Activated CD4-positive, alpha-beta T cell treated with anti-CD3 and anti-CD28 coated beads, Interleukin-2, Interleukin-4, amounts not matched to agents 100 ng/mL and 50 ng/mL, durations not matched to agents 16 hours and 8 hours (primary cell): ENCODE measurements at regions not wholly inside any gene's neighbourhood (a gene's known extent, or its start where the extent isn't known, plus 50 kb on each side); places are given as distances from the start of the nearest gene placed in this dataset.
"Not testable (repeated sequence)": the region's sequence is repeated elsewhere in the genome, so short reads cannot be mapped to it uniquely, and the experiment has no call there.

Source experiments
- DNase-seq: peaks from one replicate; pipeline ENCODE4 v3.0.0-alpha.2; 2020; ENCODE audit warnings: low spot score

DNA sequence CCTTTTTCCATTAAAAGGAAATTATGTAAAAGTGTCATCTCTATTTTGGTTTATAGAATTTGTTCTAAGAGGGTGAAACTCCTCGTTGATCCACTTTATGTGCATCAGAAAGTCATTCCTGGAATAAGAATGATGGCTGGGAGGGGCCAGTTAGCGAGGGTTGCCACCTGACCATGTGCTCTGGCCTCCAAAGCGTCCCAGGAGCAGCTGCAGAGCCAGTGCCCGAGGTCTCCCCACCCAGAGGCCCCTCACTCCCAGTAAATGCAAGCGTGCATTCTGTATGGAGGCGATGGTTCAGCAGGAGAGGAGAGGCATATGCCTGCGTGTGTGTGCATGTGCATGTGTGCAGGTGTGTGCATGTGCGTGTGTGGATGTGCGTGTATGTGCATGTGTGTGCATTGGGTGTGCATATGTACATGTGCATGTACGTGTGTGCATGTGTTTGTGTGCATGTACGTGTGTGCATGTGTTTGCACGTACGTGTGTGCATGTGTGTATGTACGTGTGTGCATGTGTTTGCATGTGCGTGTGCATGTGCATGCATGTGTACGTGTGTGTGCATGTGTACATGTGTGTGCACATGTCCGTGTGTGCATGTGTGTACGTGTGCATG, 345.8 kb downstream of the TEX29 start:
- no peak for DNase-seq

DNA sequence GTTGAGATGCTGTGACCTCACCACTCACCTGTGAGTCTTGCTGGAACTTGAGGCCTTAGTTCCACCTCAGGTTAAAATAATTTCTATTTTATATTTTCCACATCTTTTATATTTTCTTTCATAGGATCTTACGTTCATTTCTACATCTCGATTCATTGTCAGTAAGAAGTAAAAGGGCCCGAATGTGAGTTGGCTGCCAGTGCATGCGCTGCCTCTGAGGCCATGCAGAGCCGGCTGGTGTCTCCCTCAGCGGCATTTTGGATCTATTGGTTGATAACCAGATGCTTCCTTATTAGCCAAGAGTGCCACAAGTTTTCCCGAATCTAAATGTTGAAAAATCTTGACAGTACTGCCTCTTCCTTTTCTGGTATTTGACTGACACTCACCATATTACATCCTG, 347.3 kb downstream of the TEX29 start:
- DNase-seq, result no peak

DNA sequence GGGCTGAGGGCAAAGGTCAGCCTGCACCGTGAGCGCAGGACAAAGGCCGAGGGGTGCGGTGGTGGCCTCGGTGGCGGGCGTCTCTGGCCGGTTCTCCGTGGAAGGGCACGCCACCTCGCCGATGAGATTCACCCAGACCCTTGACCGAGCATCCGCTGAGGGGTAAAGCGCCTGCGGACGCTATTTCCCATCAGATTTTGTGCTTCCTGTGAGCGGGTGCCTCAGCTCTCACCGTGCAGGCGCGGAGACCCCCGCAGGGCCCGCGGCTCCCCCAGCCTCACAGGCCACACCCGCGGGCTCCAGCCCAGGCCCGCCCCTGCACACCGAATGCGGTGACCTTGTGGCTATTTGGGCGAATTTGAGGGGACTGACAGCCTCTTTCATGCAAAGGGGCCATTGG, 348.0 kb downstream of the TEX29 start:
- no peak for DNase-seq

DNA sequence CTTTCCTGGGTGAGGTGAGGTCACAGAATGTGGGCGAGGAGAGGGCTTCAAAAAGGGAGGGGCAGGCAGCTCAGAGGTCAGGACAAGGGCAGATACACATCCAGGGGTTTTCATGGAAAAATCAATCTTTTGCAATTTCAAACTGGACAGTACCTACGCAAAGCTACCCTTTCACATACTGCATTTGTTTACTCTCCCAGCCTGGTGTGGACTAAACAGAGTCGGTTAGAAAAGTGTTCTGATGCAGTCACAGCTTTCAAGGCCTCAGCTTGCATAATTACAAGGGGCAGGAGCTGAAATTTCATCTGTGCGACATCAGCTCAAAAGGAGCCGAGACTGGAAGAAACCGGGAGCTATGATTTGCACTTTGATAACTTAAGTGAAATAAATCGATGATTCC, 351.8 kb downstream of the TEX29 start:
- not testable (repeated sequence) for DNase-seq

DNA sequence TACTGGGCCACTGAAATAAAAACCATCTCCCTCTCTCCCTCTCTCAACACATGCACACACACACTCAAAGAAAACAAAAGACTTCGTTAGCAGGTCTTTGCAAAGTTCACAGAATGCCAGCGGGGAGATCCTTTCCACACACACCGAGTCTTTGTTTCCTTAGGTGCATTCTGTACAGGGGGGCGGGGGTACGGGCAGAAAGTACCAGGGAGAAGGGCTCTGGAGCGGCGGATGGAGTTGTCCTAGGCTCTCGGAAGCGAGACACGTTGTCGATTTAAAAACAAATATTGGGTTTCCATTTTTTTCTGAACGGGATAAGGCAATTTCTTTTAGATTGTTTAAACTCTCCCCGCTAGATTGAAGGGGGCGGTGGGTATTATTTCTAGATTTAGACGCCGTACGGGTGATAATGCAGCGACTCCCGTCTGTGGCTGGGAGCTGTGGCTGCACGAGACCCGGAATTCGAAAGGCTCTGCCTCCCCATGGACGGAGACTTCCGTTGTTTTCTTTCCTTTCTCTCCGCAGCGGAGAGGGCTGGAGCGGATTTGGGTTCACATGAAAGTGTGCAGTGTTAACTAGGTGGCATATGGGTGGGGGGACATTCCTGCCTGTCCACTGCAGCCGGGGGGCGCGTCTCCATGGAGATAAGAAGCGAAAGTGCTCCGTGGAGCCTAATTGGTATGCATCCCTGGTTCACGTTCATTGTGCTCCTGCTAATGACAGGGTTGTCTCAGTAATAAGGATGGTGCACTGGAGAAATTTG, 357.9 kb downstream of the TEX29 start:
- not testable (repeated sequence) for DNase-seq

DNA sequence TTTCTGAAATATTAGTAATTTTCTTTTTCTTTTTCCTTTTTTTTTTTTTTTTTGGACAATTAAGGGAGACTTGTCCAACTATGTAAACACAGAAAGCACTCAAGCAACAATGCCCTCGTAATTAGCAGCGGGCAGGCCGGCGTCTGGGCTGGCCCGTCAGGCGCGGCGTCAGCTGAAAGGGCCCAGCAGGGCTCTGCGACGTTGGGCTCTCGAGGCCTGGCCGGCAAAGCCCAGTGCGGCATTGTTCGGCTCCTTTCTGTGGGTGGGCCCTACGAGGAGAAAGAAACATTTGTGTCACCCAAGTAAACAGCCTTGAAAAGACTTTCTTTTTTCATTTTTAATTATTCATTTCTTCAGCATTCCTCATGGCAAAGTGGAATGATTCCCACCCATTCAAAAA, 359.2 kb downstream of the TEX29 start:
- not testable (repeated sequence) for DNase-seq

DNA sequence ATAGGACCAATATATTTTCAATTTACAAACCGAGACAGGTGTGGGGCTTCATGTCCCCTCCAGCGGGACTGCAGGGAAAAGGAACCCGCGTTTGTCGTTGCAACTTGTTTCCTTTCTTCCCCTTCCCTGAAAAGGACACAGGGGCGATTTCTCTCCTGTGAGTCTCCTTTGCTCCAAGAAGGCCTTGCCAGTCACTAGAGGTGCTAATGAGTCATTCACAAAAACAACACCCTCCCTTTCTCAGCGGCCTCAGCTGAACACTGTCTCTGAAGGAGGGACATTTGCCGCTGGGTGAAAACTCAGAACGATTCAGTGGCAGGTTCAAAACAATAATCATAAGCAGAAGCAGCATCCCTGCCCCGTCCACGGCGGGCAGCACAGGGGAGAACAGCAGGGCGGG, 359.7 kb downstream of the TEX29 start:
- not testable (repeated sequence) for DNase-seq

DNA sequence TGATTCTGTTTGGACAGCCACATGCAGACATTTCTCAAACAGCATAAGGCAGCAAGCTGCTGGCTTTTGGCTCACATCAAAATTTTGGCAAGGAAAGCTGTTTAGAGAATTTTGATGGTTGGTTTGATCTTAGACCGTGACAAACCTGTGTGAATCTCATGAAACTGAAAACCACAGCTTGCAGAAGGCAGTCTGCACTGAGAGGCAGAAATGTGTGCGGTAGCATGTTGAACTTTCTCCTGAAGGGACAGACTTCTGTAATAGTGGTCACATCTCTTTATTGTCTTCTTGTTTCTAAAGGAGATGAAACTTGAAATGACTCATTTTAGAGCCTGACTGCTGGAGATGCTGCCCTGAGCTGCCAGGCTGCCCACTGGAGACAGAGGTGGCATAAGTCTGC, 371.6 kb downstream of the TEX29 start:
- not testable (repeated sequence) for DNase-seq

DNA sequence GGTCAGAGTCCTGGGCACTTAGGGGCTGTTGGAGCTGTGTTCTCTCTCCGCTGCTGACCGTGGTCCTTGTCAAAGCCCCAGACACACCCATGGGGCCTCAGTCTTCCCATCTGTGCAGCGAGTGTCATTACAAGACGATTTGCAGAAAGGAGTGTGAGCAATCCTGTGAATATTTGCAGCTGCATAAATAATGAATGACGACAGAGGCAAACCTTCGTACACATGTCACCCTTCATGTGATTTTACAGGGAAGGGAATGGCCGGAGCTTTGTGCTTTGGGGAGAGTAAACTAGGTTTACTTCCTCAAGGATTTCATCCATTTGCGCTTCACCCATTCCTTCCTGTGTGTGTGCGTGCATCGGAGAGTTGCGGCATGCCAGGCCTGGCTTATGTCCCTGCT, 370.8 kb upstream of the SOX1 start:
- DNase-seq, result not testable (repeated sequence)

DNA sequence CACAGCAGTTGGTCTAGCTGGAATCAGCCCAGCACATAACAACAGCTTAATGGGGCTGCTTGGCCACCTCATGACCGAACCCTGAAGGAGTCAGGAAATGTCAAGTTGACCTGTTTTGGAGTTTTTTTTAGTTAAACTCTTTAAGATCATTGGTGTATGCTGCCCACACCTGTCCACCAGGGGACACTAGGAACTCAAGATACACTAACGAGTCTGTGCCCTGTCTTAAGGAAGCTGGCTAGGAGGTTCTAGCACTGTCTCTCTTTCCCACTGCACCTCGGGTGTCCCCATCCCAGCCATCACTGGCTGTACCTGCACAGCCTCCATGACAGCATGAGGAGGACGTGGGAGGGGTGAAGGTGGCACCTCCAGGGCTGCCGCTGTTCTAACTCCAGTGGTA, 364.9 kb upstream of the SOX1 start:
- not testable (repeated sequence) for DNase-seq
